ENCODE measurements at regions not wholly inside any gene's neighbourhood (a gene's known extent, or its start where the extent isn't known, plus 50 kb on each side); places are given as distances from the start of the nearest gene placed in this dataset.

- Mint-ChIP-seq H3K4me1 (no peaks in the 10 kb centered on the region), H3K4me3 (no peak overlapping the region), H3K9me3 (no peaks in the 10 kb centered on the region), H3K27ac (no peak overlapping the region), H3K27me3 (ENCODE audit: low read depth in 2 of 2) (peaks cover 17 to 38% of the 10 kb centered on the region in 2 donors), H3K36me3 (no peaks in the 10 kb centered on the region)
- Histone ChIP-seq H3K27ac (ENCODE audit: low read length) (no peak overlapping the region), H3K4me1 (ENCODE audit: control insufficient read depth, insufficient read depth, low read length) (no peaks in the 10 kb centered on the region), H3K27me3 (ENCODE audit: control insufficient read depth, insufficient read depth, low read length) (no peaks in the 10 kb centered on the region), H3K36me3 (ENCODE audit: control insufficient read depth, insufficient read depth, low read length) (no peaks in the 10 kb centered on the region), H3K9me3 (ENCODE audit: control insufficient read depth, insufficient read depth, low read length) (no peaks in the 10 kb centered on the region), H3K4me3 (ENCODE audit: low read length) (no peak overlapping the region)
- TF ChIP-seq, protein P1, sequence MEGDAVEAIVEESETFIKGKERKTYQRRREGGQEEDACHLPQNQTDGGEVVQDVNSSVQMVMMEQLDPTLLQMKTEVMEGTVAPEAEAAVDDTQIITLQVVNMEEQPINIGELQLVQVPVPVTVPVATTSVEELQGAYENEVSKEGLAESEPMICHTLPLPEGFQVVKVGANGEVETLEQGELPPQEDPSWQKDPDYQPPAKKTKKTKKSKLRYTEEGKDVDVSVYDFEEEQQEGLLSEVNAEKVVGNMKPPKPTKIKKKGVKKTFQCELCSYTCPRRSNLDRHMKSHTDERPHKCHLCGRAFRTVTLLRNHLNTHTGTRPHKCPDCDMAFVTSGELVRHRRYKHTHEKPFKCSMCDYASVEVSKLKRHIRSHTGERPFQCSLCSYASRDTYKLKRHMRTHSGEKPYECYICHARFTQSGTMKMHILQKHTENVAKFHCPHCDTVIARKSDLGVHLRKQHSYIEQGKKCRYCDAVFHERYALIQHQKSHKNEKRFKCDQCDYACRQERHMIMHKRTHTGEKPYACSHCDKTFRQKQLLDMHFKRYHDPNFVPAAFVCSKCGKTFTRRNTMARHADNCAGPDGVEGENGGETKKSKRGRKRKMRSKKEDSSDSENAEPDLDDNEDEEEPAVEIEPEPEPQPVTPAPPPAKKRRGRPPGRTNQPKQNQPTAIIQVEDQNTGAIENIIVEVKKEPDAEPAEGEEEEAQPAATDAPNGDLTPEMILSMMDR (IDR thresholded peaks at IDR 0.05), result no peak
- 96% methylated on average over 6 of the region's 7 CpGs for WGBS (ENCODE audit: insufficient coverage)
- DNase-seq (no peak), ATAC-seq (no peak)
- intact Hi-C loops (cut with micrococcal nuclease), result no loop called here
These were observed 66.0 kb upstream of the CELF2 start for GRCh38 chr10:10951675-10952074.

- Histone ChIP-seq H3K4me1 (ENCODE audit: control insufficient read depth, insufficient read depth, low read length) (no peaks in the 10 kb centered on the region), H3K27me3 (ENCODE audit: control insufficient read depth, insufficient read depth, low read length) (no peaks in the 10 kb centered on the region), H3K9me3 (ENCODE audit: control insufficient read depth, insufficient read depth, low read length) (no peaks in the 10 kb centered on the region), H3K27ac (ENCODE audit: low read length) (no peak overlapping the region), H3K4me3 (ENCODE audit: low read length) (no peak overlapping the region), H3K36me3 (ENCODE audit: control insufficient read depth, insufficient read depth, low read length) (no peaks in the 10 kb centered on the region)
- intact Hi-C loops (cut with micrococcal nuclease), result no loop called here
- DNase-seq, result no peak
- no peak overlapping the region for H3K27ac Mint-ChIP-seq
- no peaks in the 10 kb centered on the region for H3K9me3 Mint-ChIP-seq
- no peaks in the 10 kb centered on the region for H3K36me3 Mint-ChIP-seq
- no peak for ATAC-seq
- TF ChIP-seq, protein P1 (IDR thresholded peaks at IDR 0.05), result no peak
- WGBS (ENCODE audit: insufficient coverage), result no CpG with 5 or more reads among the region's 3 CpGs
- H3K4me1 Mint-ChIP-seq, result no peaks in the 10 kb centered on the region
- H3K27me3 Mint-ChIP-seq (ENCODE audit: low read depth in 2 of 2), result peaks cover 18 to 27% of the 10 kb centered on the region in 2 donors
- no peak overlapping the region for H3K4me3 Mint-ChIP-seq
These were observed 64.9 kb upstream of the CELF2 start for GRCh38 chr10:10952800-10953199.

GRCh38 chr10:10956681-10957542 lies 60.8 kb upstream of the CELF2 start:
- H3K4me3 ChIP-seq (ENCODE audit: low read length), result no peak overlapping the region
- H3K27me3 ChIP-seq (ENCODE audit: control insufficient read depth, insufficient read depth, low read length), result no peaks in the 10 kb centered on the region
- ATAC-seq, result no peak
- TF ChIP-seq, protein P1 (IDR thresholded peaks at IDR 0.05), result no peak
- H3K9me3 Mint-ChIP-seq, result no peaks in the 10 kb centered on the region
- no peaks in the 10 kb centered on the region for H3K36me3 Mint-ChIP-seq
- 94% methylated on average over 10 of the region's 11 CpGs for WGBS (ENCODE audit: insufficient coverage)
- H3K27ac Mint-ChIP-seq, result no peak overlapping the region
- H3K27ac ChIP-seq (ENCODE audit: low read length), result no peak overlapping the region
- no peak for DNase-seq
- no peak overlapping the region for H3K4me3 Mint-ChIP-seq
- peaks cover 15 to 28% of the 10 kb centered on the region in 2 donors for H3K27me3 Mint-ChIP-seq (ENCODE audit: low read depth in 2 of 2)
- no peaks in the 10 kb centered on the region for H3K4me1 ChIP-seq (ENCODE audit: control insufficient read depth, insufficient read depth, low read length)
- H3K9me3 ChIP-seq (ENCODE audit: control insufficient read depth, insufficient read depth, low read length), result no peaks in the 10 kb centered on the region
- no peaks in the 10 kb centered on the region for H3K36me3 ChIP-seq (ENCODE audit: control insufficient read depth, insufficient read depth, low read length)
- H3K4me1 Mint-ChIP-seq, result peaks cover 0 to 11% of the 10 kb centered on the region in 2 donors
- intact Hi-C loops (cut with micrococcal nuclease), result no loop called here

- Mint-ChIP-seq H3K36me3 (no peaks in the 10 kb centered on the region), H3K27me3 (ENCODE audit: low read depth in 2 of 2) (peaks cover 12 to 16% of the 10 kb centered on the region in 2 donors), H3K4me1 (peaks cover 0 to 11% of the 10 kb centered on the region in 2 donors), H3K27ac (no peak overlapping the region), H3K4me3 (no peak overlapping the region), H3K9me3 (no peaks in the 10 kb centered on the region)
- no peaks in the 10 kb centered on the region for H3K4me1 ChIP-seq (ENCODE audit: control insufficient read depth, insufficient read depth, low read length)
- intact Hi-C loops (cut with micrococcal nuclease), result no loop called here
- H3K9me3 ChIP-seq (ENCODE audit: control insufficient read depth, insufficient read depth, low read length), result no peaks in the 10 kb centered on the region
- TF ChIP-seq, protein P1 (IDR thresholded peaks at IDR 0.05), result no peak
- H3K36me3 ChIP-seq (ENCODE audit: control insufficient read depth, insufficient read depth, low read length), result no peaks in the 10 kb centered on the region
- WGBS (ENCODE audit: insufficient coverage), result 88% methylated on average over 3 of the region's 3 CpGs
- H3K27me3 ChIP-seq (ENCODE audit: control insufficient read depth, insufficient read depth, low read length), result no peaks in the 10 kb centered on the region
- DNase-seq (no peak), ATAC-seq (no peak)
- no peak overlapping the region for H3K4me3 ChIP-seq (ENCODE audit: low read length)
- no peak overlapping the region for H3K27ac ChIP-seq (ENCODE audit: low read length)
These were observed 59.6 kb upstream of the CELF2 start for GRCh38 chr10:10958041-10958440.
